ENCODE measurements at regions not wholly inside any gene's neighbourhood (a gene's known extent, or its start where the extent isn't known, plus 50 kb on each side); places are given as distances from the start of the nearest gene placed in this dataset.

DNA sequence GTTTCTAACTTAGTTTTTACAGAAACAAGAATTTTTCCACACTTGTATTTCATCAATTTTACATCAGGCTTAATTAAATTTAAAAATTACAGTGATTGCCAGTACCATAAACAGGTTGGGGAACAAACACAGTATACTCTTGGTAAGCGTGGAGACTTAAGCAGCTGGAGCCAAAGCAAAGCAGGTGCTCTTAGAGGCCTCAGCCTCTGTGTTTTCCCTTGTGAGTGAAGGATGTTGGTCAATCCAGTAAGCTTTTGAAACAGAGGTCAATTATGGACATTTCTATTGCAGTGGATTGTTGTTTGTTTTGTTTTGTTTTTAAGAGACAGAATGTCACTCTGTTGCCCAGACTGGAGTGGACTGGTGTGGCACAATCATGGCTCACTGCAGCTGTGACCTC is 100.6 kb upstream of the CELF2 start:
- no peaks in the 10 kb centered on the region for H3K36me3 Mint-ChIP-seq
- H3K27ac Mint-ChIP-seq = no peak overlapping the region
- no peak overlapping the region for H3K4me3 Mint-ChIP-seq
- peaks cover 34% of the 10 kb centered on the region for H3K27me3 Mint-ChIP-seq
- H3K4me1 Mint-ChIP-seq = no peaks in the 10 kb centered on the region
- no peaks in the 10 kb centered on the region for H3K9me3 Mint-ChIP-seq
- DNase-seq = no peak
- CTCF ChIA-PET = no interaction called here

DNA sequence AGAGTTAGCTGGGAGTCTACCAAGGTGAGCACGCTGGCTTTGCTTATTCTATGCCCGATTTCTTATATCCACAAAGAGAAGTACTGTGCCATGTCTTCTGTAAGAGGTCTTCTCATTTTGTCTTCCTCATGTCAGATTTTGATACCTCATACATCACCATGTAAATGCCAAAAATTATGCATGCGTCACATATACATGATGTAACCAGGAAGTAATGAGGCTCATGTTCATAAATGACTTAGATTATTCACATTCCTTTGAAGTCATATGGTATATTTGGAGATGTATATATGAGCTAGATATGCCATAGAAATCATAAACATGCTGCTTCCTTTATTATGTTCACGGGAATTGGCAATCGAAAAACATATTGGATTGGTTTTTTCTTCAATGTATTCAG is 97.7 kb upstream of the CELF2 start:
- H3K4me3 Mint-ChIP-seq = no peak overlapping the region
- CTCF ChIA-PET = no interaction called here
- H3K9me3 Mint-ChIP-seq = no peaks in the 10 kb centered on the region
- no peaks in the 10 kb centered on the region for H3K36me3 Mint-ChIP-seq
- no peak overlapping the region for H3K27ac Mint-ChIP-seq
- no peaks in the 10 kb centered on the region for H3K4me1 Mint-ChIP-seq
- no peak for DNase-seq
- peaks cover 30% of the 10 kb centered on the region for H3K27me3 Mint-ChIP-seq

DNA sequence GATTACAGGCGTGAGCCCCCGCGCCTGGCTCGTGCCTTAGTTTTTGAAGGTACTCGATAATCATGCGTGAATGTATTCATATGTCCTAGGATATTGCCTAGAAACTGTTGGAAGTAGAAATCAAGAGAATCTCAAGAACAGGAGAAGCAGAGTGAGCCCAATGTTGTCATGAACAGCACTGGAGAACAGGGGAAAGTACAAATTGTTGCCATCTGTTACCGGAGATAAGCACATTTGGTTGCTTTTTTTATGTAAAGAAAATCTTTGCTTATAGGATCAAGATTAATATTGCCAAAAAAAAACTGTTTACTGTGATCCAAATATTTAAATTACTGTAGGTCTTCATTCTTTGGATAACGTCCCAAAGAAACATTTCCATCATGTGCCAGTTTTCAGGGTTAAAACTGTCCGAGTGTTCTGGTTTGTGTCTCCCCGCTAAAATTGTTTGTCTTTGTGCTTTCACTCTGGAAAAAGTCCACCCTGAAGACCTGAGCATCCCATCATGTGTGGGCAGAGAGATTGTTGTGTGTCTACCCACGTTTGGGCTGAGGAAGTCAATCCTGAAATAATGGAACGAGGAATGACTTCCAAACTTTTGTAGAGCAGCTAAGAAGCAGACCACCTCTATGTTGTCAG is 95.7 kb upstream of the CELF2 start:
- Mint-ChIP-seq H3K4me3 (no peak overlapping the region), H3K27me3 (peaks cover 25% of the 10 kb centered on the region), H3K36me3 (no peaks in the 10 kb centered on the region), H3K27ac (no peak overlapping the region), H3K9me3 (no peaks in the 10 kb centered on the region), H3K4me1 (no peaks in the 10 kb centered on the region)
- DNase-seq = no peak
- CTCF ChIA-PET = no interaction called here

DNA sequence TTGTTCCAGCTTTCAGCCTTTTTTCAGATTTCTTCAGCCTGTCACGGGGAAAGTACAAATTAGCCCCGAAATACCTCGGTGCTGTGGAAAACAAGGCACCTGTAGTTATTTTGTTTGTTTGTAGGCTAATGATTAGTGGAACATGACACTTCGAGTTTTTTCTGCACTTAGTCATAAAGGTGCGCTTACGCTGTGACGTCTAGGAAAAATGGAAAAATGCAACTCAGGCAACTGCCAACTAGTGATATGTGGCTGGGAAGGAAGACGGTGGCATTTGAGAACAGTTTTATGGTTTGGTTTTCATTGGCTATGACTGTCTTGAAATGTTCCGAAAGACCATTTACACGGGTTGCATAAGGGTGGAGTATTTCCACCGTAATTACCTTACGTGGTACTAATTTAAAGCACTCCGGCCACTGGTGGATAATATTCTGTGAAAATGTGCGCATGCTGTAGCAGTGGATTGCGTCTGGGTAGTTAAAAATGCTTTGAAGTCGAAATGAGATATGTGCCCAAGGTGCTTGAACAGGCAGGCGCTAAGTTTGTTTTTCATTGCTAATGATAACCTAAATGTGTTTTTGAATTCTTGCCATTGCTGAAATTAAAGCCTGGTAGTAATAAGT is 94.5 kb upstream of the CELF2 start:
- H3K9me3 Mint-ChIP-seq = no peaks in the 10 kb centered on the region
- CTCF ChIA-PET = no interaction called here
- H3K4me1 Mint-ChIP-seq = no peaks in the 10 kb centered on the region

DNA sequence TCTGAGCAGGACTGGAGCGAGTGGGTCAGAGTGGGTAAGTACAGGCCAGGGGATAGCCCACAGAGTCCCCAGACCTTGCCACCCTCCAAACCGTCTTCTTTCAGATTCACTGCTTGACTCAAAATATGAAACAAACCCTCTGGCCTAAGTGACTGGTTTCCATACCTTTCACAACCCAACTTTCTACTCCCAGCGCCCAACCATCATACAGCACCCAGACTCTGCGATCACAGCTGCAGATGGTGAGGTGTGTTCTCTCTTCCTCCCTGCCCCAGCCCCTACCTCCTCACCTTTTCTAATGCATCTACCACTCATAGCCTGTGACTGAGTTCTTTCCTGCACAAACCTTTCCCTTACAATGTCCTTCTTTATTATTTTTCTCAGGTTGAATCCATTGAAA is 92.0 kb upstream of the CELF2 start:
- Mint-ChIP-seq H3K27ac (no peak overlapping the region), H3K9me3 (no peaks in the 10 kb centered on the region), H3K4me3 (no peak overlapping the region), H3K27me3 (peaks cover 13% of the 10 kb centered on the region), H3K36me3 (no peaks in the 10 kb centered on the region), H3K4me1 (no peaks in the 10 kb centered on the region)
- no peak for DNase-seq
- CTCF ChIA-PET = no interaction called here

More for the DNA sequence above, 94.5 kb upstream of the CELF2 start:
- Mint-ChIP-seq H3K4me3 (no peak overlapping the region), H3K36me3 (no peaks in the 10 kb centered on the region), H3K27ac (no peak overlapping the region), H3K27me3 (peaks cover 20% of the 10 kb centered on the region)
- DNase-seq = no peak

DNA sequence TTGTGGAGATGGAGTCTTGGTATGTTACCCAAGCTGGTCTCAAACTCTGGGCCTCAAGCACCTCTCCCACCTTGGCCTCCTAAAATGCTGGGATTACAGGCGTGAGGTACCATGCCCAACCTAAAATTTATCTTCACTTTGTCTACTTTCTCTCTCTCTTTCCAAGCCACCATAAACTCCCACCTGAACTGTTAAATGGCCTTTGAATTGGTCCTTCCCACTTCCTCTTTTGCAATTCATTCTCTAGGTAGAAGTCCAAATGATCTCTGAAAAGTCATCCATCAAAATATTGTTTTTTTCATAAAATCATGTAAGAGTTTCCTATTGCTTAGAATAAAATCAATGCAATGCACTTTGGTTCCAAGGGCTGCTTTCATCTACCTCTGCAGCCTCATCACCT is 90.1 kb upstream of the CELF2 start:
- Mint-ChIP-seq H3K4me1 (no peaks in the 10 kb centered on the region), H3K9me3 (no peaks in the 10 kb centered on the region), H3K36me3 (no peaks in the 10 kb centered on the region), H3K27me3 (peaks cover 7% of the 10 kb centered on the region), H3K27ac (no peak overlapping the region), H3K4me3 (no peak overlapping the region)
- no peak for DNase-seq
- CTCF ChIA-PET = no interaction called here

DNA sequence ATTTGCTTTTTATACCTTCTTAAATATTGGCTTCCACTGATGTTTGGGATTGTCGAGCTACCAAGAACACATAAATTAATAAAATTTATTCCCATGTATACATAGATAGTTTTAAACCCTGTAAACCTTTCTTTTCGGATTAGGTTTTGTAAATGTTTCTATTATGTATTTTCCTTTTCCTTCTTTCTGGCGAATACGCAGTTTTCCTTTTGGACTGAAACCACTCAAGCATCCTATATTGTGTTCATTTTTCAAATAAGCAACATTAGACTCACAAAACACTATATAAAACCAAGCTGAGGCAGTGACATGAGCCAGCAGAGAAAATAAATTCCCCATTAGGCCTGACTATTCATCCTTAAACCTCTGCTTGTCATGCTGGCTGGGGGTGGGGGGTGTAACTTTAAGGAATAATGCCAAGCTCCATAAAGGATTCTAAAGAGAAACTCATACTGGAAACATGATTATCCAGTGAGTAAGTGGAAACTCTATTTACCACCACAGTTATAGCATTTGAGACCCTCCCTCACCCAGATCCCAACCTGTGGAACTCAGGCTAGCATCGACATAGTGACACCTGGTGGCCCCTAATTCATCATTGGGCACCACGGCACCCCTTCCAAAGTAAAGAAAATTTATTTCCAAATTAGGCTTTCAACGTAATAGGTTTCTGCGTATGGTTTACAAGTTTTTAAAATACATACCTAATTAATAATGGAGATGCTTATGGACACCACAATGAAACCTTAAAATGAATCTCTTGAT is 86.5 kb upstream of the CELF2 start:
- no peaks in the 10 kb centered on the region for H3K27me3 Mint-ChIP-seq
- no peaks in the 10 kb centered on the region for H3K36me3 Mint-ChIP-seq
- no peak for DNase-seq
- no peak overlapping the region for H3K4me3 Mint-ChIP-seq
- no peak overlapping the region for H3K27ac Mint-ChIP-seq
- CTCF ChIA-PET = no interaction called here
- H3K4me1 Mint-ChIP-seq = no peaks in the 10 kb centered on the region
- no peaks in the 10 kb centered on the region for H3K9me3 Mint-ChIP-seq

DNA sequence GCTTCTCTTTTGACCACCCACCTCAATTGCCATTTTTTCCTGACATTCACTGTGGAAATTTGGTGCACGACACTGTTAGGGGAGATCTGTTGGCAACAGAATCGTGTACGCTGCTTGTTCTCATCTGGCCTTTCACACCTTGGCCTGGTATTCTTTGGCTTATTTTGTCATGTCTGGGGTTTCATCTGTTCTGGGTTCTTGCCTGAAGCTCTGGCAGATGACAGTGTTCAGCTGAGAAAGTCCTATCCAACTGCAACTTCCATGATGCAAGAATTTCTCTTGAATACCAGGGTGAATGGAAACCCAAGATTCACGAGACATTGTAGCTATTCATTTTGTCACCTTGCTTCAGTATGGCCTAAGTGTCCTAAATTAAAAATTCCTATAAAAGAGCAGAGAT is 82.6 kb upstream of the CELF2 start:
- Mint-ChIP-seq H3K4me1 (no peaks in the 10 kb centered on the region), H3K9me3 (no peaks in the 10 kb centered on the region), H3K36me3 (no peaks in the 10 kb centered on the region), H3K27me3 (peaks cover 4% of the 10 kb centered on the region), H3K27ac (no peak overlapping the region), H3K4me3 (no peak overlapping the region)
- CTCF ChIA-PET = no interaction called here
- no peak for DNase-seq

DNA sequence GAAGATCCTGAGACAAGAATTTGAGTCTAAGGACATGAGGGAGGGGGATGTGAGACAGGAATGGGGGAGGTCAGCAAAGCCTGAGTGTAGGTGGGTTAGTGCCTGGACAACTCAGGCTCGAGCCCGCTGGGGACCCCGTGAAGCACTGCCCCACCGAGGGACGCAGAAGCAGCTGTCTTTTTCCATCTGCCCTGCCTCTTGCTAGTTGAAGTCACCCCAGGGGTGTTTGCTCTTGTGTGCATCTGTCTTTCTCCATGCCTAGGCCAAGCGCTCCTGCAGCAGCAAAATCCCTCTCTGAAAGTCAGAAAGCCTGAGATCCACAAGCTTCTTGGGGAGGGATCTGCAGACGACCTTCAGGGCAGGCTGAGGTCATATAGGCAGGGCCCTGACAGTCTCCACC is 79.0 kb upstream of the CELF2 start:
- no peak for DNase-seq
- Mint-ChIP-seq H3K36me3 (no peaks in the 10 kb centered on the region), H3K4me3 (no peak overlapping the region), H3K4me1 (no peaks in the 10 kb centered on the region), H3K9me3 (no peaks in the 10 kb centered on the region), H3K27ac (no peak overlapping the region), H3K27me3 (peaks cover 14% of the 10 kb centered on the region)
- CTCF ChIA-PET = no interaction called here

DNA sequence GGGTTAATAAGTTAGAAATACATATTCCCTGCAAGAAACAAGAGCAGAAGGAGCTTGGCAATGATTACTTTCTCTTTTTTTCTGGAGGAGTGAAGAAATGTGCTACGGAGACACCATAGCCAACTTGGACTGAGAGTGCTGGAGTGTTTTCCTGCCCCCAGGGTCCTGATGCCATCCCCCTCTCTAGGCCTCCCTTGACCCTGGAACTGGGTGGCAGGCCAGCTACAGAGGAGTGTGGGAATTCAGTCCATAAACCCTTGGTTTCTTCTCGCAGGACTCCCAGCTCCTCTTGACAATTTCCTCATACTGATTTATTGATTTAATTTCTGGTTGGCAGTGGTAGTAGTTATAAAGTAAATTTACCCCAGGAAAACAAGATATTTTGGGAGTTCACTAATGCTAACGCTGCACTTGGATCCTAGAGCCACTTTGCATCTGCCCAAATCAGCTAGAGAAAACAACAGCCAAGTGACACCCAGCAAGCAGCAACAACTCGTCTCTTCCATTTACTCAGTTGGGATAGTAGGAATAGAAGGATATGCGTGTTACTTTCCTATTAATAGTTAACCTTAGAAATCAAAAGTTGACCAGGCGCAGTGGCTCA is 76.4 kb upstream of the CELF2 start:
- Mint-ChIP-seq H3K9me3 (no peaks in the 10 kb centered on the region), H3K36me3 (no peaks in the 10 kb centered on the region), H3K27ac (no peak overlapping the region), H3K4me3 (no peak overlapping the region), H3K27me3 (peaks cover 20% of the 10 kb centered on the region), H3K4me1 (no peaks in the 10 kb centered on the region)
- DNase-seq = no peak
- CTCF ChIA-PET = no interaction called here

DNA sequence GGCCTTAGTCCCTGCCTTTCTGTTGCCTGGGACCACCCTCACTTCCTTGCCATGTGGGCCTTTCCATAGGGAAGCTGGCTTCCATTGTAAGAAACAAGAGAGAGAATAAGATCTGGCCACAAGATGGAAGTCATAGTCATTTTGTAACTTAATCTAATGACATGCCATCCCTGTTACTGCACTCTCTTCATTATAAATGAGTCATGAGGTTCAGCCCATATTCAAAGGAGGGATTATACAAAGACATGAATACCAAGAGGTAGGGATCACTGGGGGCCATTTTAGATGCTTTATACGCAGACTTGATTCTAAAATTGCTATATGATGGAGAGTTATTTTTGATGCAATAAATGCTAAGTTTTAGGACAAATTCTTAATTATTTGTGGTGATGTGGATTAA is 75.2 kb upstream of the CELF2 start:
- Mint-ChIP-seq H3K36me3 (no peaks in the 10 kb centered on the region), H3K9me3 (no peaks in the 10 kb centered on the region), H3K27ac (no peak overlapping the region), H3K4me3 (no peak overlapping the region), H3K4me1 (no peaks in the 10 kb centered on the region), H3K27me3 (peaks cover 20% of the 10 kb centered on the region)
- DNase-seq = no peak
- CTCF ChIA-PET = no interaction called here

DNA sequence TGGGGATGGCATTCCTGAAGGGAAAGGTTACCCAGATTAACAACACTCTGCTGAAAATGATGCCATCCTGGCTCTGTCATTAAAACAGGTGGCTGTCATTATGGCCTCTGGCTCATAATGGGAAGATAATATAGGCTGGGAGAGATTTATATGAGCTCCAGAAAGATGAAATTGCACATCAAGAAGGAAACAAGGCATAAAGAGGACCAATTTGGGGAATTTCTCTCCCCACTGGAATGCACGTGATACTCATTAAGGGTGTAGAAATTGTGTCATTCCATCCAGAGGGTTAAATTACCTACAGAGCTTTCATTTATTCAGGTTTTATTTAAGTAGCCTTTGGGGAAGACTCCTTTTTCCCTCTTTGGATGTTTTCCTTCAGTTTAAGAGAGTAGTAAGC is 71.6 kb upstream of the CELF2 start:
- CTCF ChIA-PET = interaction anchor here (0.6 kb wide), 1 partner anchor 96 kb away, joined by 3 read pairs; no protein-coding TSS in a partner anchor
- DNase-seq = no peak
- H3K9me3 Mint-ChIP-seq = no peaks in the 10 kb centered on the region
- H3K27me3 Mint-ChIP-seq = peaks cover 28% of the 10 kb centered on the region
- H3K4me1 Mint-ChIP-seq = no peaks in the 10 kb centered on the region
- no peak overlapping the region for H3K4me3 Mint-ChIP-seq
- no peak overlapping the region for H3K27ac Mint-ChIP-seq
- no peaks in the 10 kb centered on the region for H3K36me3 Mint-ChIP-seq

DNA sequence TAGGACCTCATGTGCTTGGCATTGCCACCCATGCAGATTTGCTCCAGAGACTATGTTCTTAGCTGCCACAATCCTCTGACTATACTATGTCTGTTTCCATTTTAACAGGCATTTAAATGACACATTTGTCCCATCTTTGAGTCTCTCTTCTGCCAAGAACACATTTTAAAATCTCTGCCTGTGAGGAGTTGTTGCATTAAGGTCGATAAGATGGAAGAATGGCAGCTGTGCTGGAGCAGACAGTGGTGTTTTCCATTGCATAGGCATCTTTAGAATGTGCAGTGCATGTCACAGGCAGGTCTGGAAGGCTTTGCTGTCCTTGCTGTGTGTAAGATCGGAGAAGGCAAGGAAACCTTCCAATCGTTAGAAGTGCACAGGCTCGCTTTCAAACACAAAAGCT is 70.9 kb upstream of the CELF2 start:
- Mint-ChIP-seq H3K36me3 (no peaks in the 10 kb centered on the region), H3K9me3 (no peaks in the 10 kb centered on the region), H3K27me3 (peaks cover 27% of the 10 kb centered on the region), H3K4me1 (no peaks in the 10 kb centered on the region), H3K4me3 (no peak overlapping the region), H3K27ac (no peak overlapping the region)
- no peak for DNase-seq
- CTCF ChIA-PET = no interaction called here

DNA sequence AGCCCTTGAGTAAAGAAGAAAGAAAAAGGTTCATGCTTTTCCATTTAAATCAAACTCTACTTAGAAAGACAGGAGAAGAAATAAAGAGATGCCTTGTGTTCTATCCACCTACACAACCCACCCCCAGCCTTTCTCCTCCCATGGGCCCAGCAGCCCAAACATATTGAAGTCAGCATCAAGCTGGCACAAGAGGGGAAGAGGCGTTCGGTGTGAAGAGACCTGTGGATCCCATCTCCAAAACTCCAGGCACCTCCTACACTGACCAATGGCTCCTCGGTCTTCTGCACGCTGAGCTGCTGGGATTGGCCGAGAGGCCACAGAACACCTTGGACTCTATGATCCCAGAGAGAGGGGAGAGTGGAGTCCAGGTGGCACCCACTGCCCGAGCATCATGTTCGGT is 66.0 kb upstream of the CELF2 start:
- peaks cover 23% of the 10 kb centered on the region for H3K27me3 Mint-ChIP-seq
- H3K4me3 Mint-ChIP-seq = no peak overlapping the region
- H3K9me3 Mint-ChIP-seq = no peaks in the 10 kb centered on the region

DNA sequence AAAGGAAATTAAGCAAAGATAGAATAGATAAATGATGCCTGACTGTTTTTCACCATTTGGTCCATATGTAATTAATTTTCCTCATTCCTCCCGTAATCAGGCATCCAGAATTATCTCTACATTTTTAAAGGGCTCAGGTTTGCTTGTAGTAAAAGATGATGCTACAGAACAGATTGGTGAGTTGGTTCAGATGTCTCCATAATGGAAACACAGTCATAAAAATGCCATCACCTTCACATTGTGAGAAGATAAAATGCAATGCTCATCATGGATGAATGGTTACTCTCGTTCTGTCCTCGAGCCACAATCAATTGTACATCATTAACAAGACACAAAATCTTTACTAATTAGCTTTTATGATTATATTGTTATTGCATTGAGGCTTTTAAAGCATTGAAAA is 64.9 kb upstream of the CELF2 start:
- Mint-ChIP-seq H3K27me3 (peaks cover 23% of the 10 kb centered on the region), H3K4me1 (no peaks in the 10 kb centered on the region), H3K9me3 (no peaks in the 10 kb centered on the region), H3K4me3 (no peak overlapping the region), H3K27ac (no peak overlapping the region), H3K36me3 (no peaks in the 10 kb centered on the region)
- CTCF ChIA-PET = interaction anchor here (0.6 kb wide), 1 partner anchor 533 kb away, joined by 3 read pairs; no protein-coding TSS in a partner anchor
- no peak for DNase-seq

More for the DNA sequence above, 66.0 kb upstream of the CELF2 start:
- Mint-ChIP-seq H3K4me1 (no peaks in the 10 kb centered on the region), H3K36me3 (no peaks in the 10 kb centered on the region), H3K27ac (no peak overlapping the region)
- CTCF ChIA-PET = no interaction called here
- no peak for DNase-seq

Data from activated naive CD4-positive, alpha-beta T cell treated with anti-CD3 and anti-CD28 coated beads, Interleukin-2, amount 10 ng/mL, durations not matched to agents 7 days and 5 days (primary cell).